ENCODE measurements at regions not wholly inside any gene's neighbourhood (a gene's known extent, or its start where the extent isn't known, plus 50 kb on each side); places are given as distances from the start of the nearest gene placed in this dataset.
A peak's percentile ranks its signal among the peaks of the same experiment; 100 is the strongest.
"Not testable (repeated sequence)": the region's sequence is repeated elsewhere in the genome, so short reads cannot be mapped to it uniquely, and the experiment has no call there.

- TF ChIP-seq, protein P1, sequence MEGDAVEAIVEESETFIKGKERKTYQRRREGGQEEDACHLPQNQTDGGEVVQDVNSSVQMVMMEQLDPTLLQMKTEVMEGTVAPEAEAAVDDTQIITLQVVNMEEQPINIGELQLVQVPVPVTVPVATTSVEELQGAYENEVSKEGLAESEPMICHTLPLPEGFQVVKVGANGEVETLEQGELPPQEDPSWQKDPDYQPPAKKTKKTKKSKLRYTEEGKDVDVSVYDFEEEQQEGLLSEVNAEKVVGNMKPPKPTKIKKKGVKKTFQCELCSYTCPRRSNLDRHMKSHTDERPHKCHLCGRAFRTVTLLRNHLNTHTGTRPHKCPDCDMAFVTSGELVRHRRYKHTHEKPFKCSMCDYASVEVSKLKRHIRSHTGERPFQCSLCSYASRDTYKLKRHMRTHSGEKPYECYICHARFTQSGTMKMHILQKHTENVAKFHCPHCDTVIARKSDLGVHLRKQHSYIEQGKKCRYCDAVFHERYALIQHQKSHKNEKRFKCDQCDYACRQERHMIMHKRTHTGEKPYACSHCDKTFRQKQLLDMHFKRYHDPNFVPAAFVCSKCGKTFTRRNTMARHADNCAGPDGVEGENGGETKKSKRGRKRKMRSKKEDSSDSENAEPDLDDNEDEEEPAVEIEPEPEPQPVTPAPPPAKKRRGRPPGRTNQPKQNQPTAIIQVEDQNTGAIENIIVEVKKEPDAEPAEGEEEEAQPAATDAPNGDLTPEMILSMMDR (IDR thresholded peaks at IDR 0.05; ENCODE audit: insufficient read depth, low read length, poor library complexity, severe bottlenecking), result no peak
- no peaks in the 10 kb centered on the region for H3K36me3 ChIP-seq (ENCODE audit: control insufficient read depth, insufficient read depth, low read length)
- no peaks in the 10 kb centered on the region for H3K27me3 ChIP-seq (ENCODE audit: control insufficient read depth, insufficient read depth, low read length)
- no peak overlapping the region for H3K4me3 ChIP-seq (ENCODE audit: low read depth, low read length)
- peak; percentile 51 for DNase-seq (ENCODE audit: low read depth)
Measured at GRCh38 chr22:42188808-42189447, 58.3 kb upstream of the CYP2D6 start.

DNA sequence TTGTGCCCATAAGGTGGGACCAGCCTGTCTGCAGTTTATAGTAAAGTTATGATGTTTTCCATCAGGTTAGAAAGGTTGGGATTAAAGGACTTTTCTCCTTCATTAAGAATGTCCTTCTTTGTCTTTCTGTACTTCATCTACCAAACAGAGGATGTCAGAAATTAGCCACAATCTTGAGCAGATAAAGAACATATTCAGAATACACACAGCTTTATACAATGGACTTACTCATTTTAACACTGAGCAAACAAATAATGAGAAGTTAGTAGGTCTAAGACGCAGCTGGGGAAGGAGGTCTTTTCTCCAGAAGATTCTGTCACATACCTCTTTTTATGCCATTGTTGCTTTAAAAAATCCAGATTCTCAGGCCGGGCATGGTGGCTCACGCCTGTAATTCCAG, 57.0 kb upstream of the CYP2D6 start:
- H3K36me3 ChIP-seq (ENCODE audit: control insufficient read depth, insufficient read depth, low read length), result no peaks in the 10 kb centered on the region
- TF ChIP-seq, protein P1 (IDR thresholded peaks at IDR 0.05; ENCODE audit: insufficient read depth, low read length, poor library complexity, severe bottlenecking), result no peak
- no peak overlapping the region for H3K4me3 ChIP-seq (ENCODE audit: low read depth, low read length)
- no peaks in the 10 kb centered on the region for H3K27me3 ChIP-seq (ENCODE audit: control insufficient read depth, insufficient read depth, low read length)
- no peak for DNase-seq (ENCODE audit: low read depth)

DNA sequence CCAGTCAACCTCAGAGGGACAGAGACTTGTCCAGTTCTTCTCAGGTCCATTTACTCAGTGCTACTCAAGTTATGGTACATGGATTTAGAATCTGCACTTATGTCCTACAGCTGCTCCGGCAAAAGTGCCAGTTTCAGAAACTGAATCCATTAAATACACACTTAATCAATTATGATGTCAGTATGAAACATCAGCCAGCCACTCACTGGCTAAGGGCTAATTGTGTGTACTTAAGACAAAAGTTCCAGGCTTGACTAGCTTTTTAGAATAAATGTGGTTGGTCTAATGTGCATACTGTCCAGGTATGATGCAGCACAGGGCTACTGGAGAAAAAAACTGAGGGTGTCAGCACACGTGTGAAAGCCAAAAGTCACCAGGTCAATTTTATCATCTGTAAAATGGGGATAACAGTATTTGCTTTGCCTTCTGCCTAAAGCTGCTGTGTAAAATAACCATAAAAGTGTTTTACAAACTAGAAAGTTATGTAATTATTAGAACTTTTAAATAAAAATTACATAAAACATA, 55.4 kb upstream of the CYP2D6 start:
- Histone ChIP-seq H3K27me3 (ENCODE audit: control insufficient read depth, insufficient read depth, low read length) (no peaks in the 10 kb centered on the region), H3K36me3 (ENCODE audit: control insufficient read depth, insufficient read depth, low read length) (no peaks in the 10 kb centered on the region), H3K4me3 (ENCODE audit: low read depth, low read length) (no peak overlapping the region)
- TF ChIP-seq, protein P1 (IDR thresholded peaks at IDR 0.05; ENCODE audit: insufficient read depth, low read length, poor library complexity, severe bottlenecking), result no peak
- DNase-seq (ENCODE audit: low read depth), result no peak

DNA sequence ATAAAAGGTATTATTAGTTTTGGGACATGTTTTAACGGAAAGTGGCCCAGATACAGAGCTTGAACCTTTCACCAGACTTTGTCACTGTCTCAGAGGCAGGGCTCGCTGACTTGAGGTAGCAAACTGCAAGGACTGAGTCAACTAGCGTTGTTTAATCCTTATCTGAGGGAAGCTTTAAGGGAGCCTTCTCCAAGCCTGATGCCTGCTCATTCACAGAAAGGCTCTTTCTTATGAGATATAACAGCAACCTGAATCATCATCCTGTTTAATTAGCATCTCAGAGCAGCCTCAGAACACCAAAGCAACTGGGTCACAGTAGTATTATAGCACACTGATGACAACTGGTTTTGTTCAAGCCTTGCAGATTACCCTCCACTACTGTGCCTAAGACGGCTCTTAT, 54.2 kb upstream of the CYP2D6 start:
- TF ChIP-seq, protein P1 (IDR thresholded peaks at IDR 0.05; ENCODE audit: insufficient read depth, low read length, poor library complexity, severe bottlenecking), result no peak
- H3K4me3 ChIP-seq (ENCODE audit: low read depth, low read length), result no peak overlapping the region

DNA sequence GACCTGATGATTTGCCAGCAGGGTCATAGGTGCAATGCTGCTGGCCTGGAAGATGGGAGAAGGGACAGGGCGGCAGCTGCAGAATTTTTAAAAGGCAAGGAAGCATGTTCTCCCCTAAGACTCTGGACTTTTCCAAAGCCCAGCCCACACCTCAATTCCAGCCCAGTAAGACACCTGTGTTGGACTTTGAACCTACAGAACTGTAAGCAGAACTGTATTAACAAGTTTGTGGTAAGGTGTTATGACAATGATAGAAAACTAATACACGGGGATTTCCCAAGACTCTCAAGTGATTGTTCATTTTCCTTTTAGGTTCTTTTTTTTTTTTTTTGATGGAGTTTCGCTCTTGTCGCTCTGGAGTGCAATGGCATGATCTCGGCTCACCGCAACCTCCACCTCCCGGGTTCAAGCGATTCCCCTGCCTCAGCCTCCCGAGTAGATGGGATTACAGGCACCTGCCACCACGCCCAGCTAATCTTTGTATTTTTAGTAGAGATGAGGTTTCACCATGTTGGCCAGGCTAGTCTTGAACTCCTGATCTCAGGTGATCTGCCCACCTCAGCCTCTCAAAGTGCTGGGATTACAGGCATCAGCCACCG, 53.0 kb upstream of the CYP2D6 start:
- not testable (repeated sequence) for H3K36me3 ChIP-seq (ENCODE audit: control insufficient read depth, insufficient read depth, low read length); H3K4me3 ChIP-seq (ENCODE audit: low read depth, low read length); H3K27me3 ChIP-seq (ENCODE audit: control insufficient read depth, insufficient read depth, low read length); DNase-seq (ENCODE audit: low read depth)

More for the DNA sequence above, 54.2 kb upstream of the CYP2D6 start:
- H3K36me3 ChIP-seq (ENCODE audit: control insufficient read depth, insufficient read depth, low read length), result no peaks in the 10 kb centered on the region
- no peak for DNase-seq (ENCODE audit: low read depth)
- no peaks in the 10 kb centered on the region for H3K27me3 ChIP-seq (ENCODE audit: control insufficient read depth, insufficient read depth, low read length)

- Histone ChIP-seq H3K36me3 (ENCODE audit: control insufficient read depth, insufficient read depth, low read length) (no peaks in the 10 kb centered on the region), H3K27me3 (ENCODE audit: control insufficient read depth, insufficient read depth, low read length) (no peaks in the 10 kb centered on the region), H3K4me3 (ENCODE audit: low read depth, low read length) (no peak overlapping the region)
- DNase-seq (ENCODE audit: low read depth), result no peak
- TF ChIP-seq, protein P1 (IDR thresholded peaks at IDR 0.05; ENCODE audit: insufficient read depth, low read length, poor library complexity, severe bottlenecking), result no peak
Measured at GRCh38 chr22:42180349-42180842, 49.8 kb upstream of the CYP2D6 start.

Measured in kidney epithelial cell (primary cell).